K562 (cell line): ENCODE measurements at regions not wholly inside any gene's neighbourhood (a gene's known extent, or its start where the extent isn't known, plus 50 kb on each side); places are given as distances from the start of the nearest gene placed in this dataset.

Source experiments
- ATAC-seq: fragments of 200-7000 bp; cut with Tn5 transposase; 3 replicates; pipeline ENCODE4 v1.9.1; 2020; ENCODE audit warnings: moderate library complexity
- BruUV-seq: library from RNA; stranded (reverse); fragments of 400-500 nt; replicated peaks from 2 replicates; lab custom pipeline; 2021; lab: Mats Ljungman, UMichigan
- CTCF ChIA-PET: fragments of 300-600 bp; formaldehyde crosslinking; extraction: SDS; loops from one replicate; lab custom pipeline; 2021; ENCODE audit warnings: low intra/inter-chr PET ratio; lab: Yijun Ruan, JAX
- POLR2A ChIA-PET: fragments of 300-600, 350-650 bp; sonication (Branson Sonifier 250); formaldehyde crosslinking; extraction: SDS; loops from one replicate; lab custom pipeline; 2021; ENCODE audit warnings: antibody characterized with exemption, inconsistent platforms; lab: Yijun Ruan, JAX
- DNase-seq, 4 experiments: peaks; one replicate each; pipeline versions ENCODE4 v3.0.0 to v3.0.0-alpha.2; 2011 to 2018; ENCODE audit warnings: low spot score in 3 of 4, mixed read lengths in 3 of 4; ENCODE audit errors: extremely low read depth in 1 of 4
- FAIRE-seq: peaks from 2 replicates; lab custom pipeline; 2011; peaks lifted over from hg19 to GRCh38; lab: Jason Lieb, UNC
- H2AFZ ChIP-seq: 2 replicates; pipeline ENCODE4 v1.6.0; 2011; ENCODE audit warnings: low read depth, low read length, control low read depth, inconsistent platforms
- H3K27ac ChIP-seq: fragments of 200-600 bp; 3 replicates; pipeline ENCODE4 v1.8.0; 2011; ENCODE audit warnings: low read depth, mild to moderate bottlenecking, control low read depth, inconsistent platforms, low read length, moderate library complexity, mixed read lengths; ENCODE audit errors: extremely low read depth
- H3K27me3 ChIP-seq, 2 experiments: fragments of 300-600 bp in 1 of 2; 2 replicates in 1 of 2; 3 replicates in 1 of 2; pipeline versions ENCODE4 v1.6.0 to v1.8.0; 2011; ENCODE audit warnings: inconsistent platforms in 2 of 2, low read length in 2 of 2, mild to moderate bottlenecking in 1 of 2, mixed read lengths in 1 of 2, moderate library complexity in 1 of 2; ENCODE audit not compliant: control insufficient read depth in 2 of 2, insufficient read depth in 2 of 2
- H3K36me3 ChIP-seq: fragments of 300-600 bp; 3 replicates; pipeline ENCODE4 v1.8.0; 2011; ENCODE audit warnings: mild to moderate bottlenecking, low read length, inconsistent platforms; ENCODE audit not compliant: control insufficient read depth, insufficient read depth
- H3K4me1 ChIP-seq, 2 experiments: fragments of 200-600 bp in 1 of 2; replicated peaks in 1 of 2; 2 replicates in 1 of 2; 3 replicates in 1 of 2; pipeline versions ENCODE4 v1.5.1 to v1.8.0; 2011; ENCODE audit warnings: inconsistent platforms in 2 of 2, low read length in 2 of 2, mild to moderate bottlenecking in 1 of 2, mixed read lengths in 1 of 2, moderate library complexity in 1 of 2; ENCODE audit not compliant: control insufficient read depth in 2 of 2, insufficient read depth in 2 of 2
- H3K4me2 ChIP-seq: 2 replicates; pipeline ENCODE4 v1.6.1; 2011; ENCODE audit warnings: low read length, control low read depth, inconsistent platforms, mixed read lengths; ENCODE audit not compliant: insufficient read depth
- H3K4me3 ChIP-seq: fragments of 200-600 bp; sonication (generic), shearing (Covaris generic); 2 replicates; pipeline ENCODE4 v1.5.1; 2016; ENCODE audit warnings: control low read depth, inconsistent platforms
- H3K79me2 ChIP-seq: fragments of 200-600 bp; 3 replicates; pipeline ENCODE4 v1.8.0; 2011; ENCODE audit warnings: low read length, inconsistent platforms; ENCODE audit not compliant: control insufficient read depth, insufficient read depth
- H3K9ac ChIP-seq, 2 experiments: 2 replicates each; pipeline versions ENCODE4 v1.6.0 to v1.6.1; 2011; ENCODE audit warnings: low read depth in 2 of 2, low read length in 2 of 2, control low read depth in 1 of 2, inconsistent platforms in 1 of 2, mild to moderate bottlenecking in 1 of 2, mixed read lengths in 1 of 2; ENCODE audit not compliant: insufficient read depth in 1 of 2
- H3K9me1 ChIP-seq: one replicate; pipeline ENCODE4 v1.6.0; 2011; ENCODE audit warnings: inconsistent platforms, mild to moderate bottlenecking, low read length, moderate library complexity; ENCODE audit not compliant: control insufficient read depth, insufficient read depth
- H3K9me3 ChIP-seq: replicated peaks from 2 replicates; pipeline ENCODE4 v1.5.1; 2011; ENCODE audit warnings: low read depth, low read length, inconsistent platforms; ENCODE audit not compliant: control insufficient read depth, insufficient read depth
- H4K20me1 ChIP-seq: replicated peaks from 2 replicates; pipeline ENCODE4 v1.6.1; 2011; ENCODE audit warnings: low read length, inconsistent platforms, mixed read lengths; ENCODE audit not compliant: control insufficient read depth, insufficient read depth
- E2F1 ChIP-seq: sonication (generic); formaldehyde crosslinking; IDR thresholded peaks from 2 replicates; pipeline ENCODE4 v1.8.1; 2023; ENCODE audit warnings: mild to moderate bottlenecking, missing genetic modification reagents, moderate library complexity
- MIER1 ChIP-seq: fragments of 450-650 bp; IDR thresholded peaks from 2 replicates; pipeline ENCODE4 v1.6.1; 2016; ENCODE audit warnings: antibody characterized with exemption, mild to moderate bottlenecking, low read depth
- ZNF12 ChIP-seq: sonication (generic); formaldehyde crosslinking; IDR thresholded peaks from 2 replicates; pipeline ENCODE4 v1.4.0; 2020; ENCODE audit warnings: mild to moderate bottlenecking, missing genetic modification reagents
- ZNF263 ChIP-seq: sonication (generic); formaldehyde crosslinking; IDR thresholded peaks from 2 replicates; pipeline ENCODE4 v1.8.0; 2022; ENCODE audit warnings: mild to moderate bottlenecking, missing genetic modification reagents, borderline replicate concordance
- ZNF347 ChIP-seq: fragments of 450-650 bp; formaldehyde crosslinking; IDR thresholded peaks from 2 replicates; pipeline ENCODE4 v1.4.0; 2020; ENCODE audit warnings: low read depth, mild to moderate bottlenecking, moderate library complexity
- ZNF583 ChIP-seq: fragments of 250-450 bp; sonication (Bioruptor Pico); IDR thresholded peaks from 2 replicates; pipeline ENCODE4 v1.4.0; 2020
- WGBS: fragments of 100-300 bp; shearing (Covaris generic); methylation state at CpG from one replicate; pipeline ENCODE4 v1.1.6; 2016; ENCODE audit warnings: low coverage, mixed read lengths; ENCODE audit not compliant: insufficient coverage; ENCODE audit errors: missing lambda C conversion rate; 5-methylcytosine and 5-hydroxymethylcytosine counted together
- in situ Hi-C: fragments of 300-500 bp; cut with MboI; formaldehyde crosslinking; loops from 4 replicates; pipeline ENCODE4 v1.15.0; 2018; ENCODE audit warnings: inconsistent platforms, mixed read lengths
- intact Hi-C: fragments of 100-400 bp; cut with micrococcal nuclease; formaldehyde crosslinking; loops from 2 replicates; pipeline ENCODE4 v1.14.2; 2022
- TF ChIP-seq, protein P1 (sequence below), 2 experiments: fragments of 450-650 bp in 1 of 2; sonication (generic) in 1 of 2; formaldehyde crosslinking in 1 of 2; IDR thresholded peaks in 1 of 2; conservative IDR thresholded peaks in 1 of 2; 2 replicates each; pipeline versions ENCODE4 v1.6.1 to v1.8.1; 2016 to 2023; ENCODE audit warnings: mild to moderate bottlenecking in 2 of 2, moderate library complexity in 2 of 2, inconsistent platforms in 1 of 2, missing genetic modification reagents in 1 of 2

GRCh38 chr14:103195828-103196615 lies 72.8 kb downstream of the TNFAIP2 start:
- CTCF ChIA-PET, result no interaction called here
- H3K9me3 ChIP-seq, result 0 out of 2 replicates have a peak, but pooled peaks cover 2% of the 10 kb centered on the region
- in situ Hi-C loops (no loop called here), intact Hi-C loops (no loop called here)
- no peak overlapping the region for H3K4me3 ChIP-seq
- no peaks in the 10 kb centered on the region for H3K9me1 ChIP-seq
- no peaks in the 10 kb centered on the region for H3K36me3 ChIP-seq
- no peak overlapping the region for H3K27ac ChIP-seq
- POLR2A ChIA-PET, result no interaction called here
- WGBS, result 37% methylated on average over 18 of the region's 22 CpGs
- peaks cover 2 to 8% of the 10 kb centered on the region in 2 experiments; a peak in 3 of 5 replicates for H3K4me1 ChIP-seq
- DNase-seq (no peak), FAIRE-seq (no peak), ATAC-seq (no peak)
- no peaks in the 10 kb centered on the region for H3K27me3 ChIP-seq
- no peaks in the 10 kb centered on the region for H4K20me1 ChIP-seq
- peak overlapping the region; percentile 70 for H2AFZ ChIP-seq
- H3K4me2 ChIP-seq, result no peak overlapping the region
- no TSS peak for BruUV-seq
- no peak for TF ChIP-seq E2F1 (CRISPR knock-in tag)
- no peak for TF ChIP-seq ZNF347 (CRISPR knock-in tag)
- TF ChIP-seq, protein P1, sequence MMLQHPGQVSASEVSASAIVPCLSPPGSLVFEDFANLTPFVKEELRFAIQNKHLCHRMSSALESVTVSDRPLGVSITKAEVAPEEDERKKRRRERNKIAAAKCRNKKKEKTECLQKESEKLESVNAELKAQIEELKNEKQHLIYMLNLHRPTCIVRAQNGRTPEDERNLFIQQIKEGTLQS (IDR thresholded peaks at IDR 0.05), result peak; percentile 33; the same call in 1 of the 2 replicates
- TF ChIP-seq, protein P1 (CRISPR knock-in tag; conservative IDR thresholded peaks at IDR 0.05), result no peak
- no peak for TF ChIP-seq ZNF583 (CRISPR knock-in tag)
- TF ChIP-seq MIER1, result no peak
- TF ChIP-seq ZNF263 (CRISPR knock-in tag), result no peak
- TF ChIP-seq ZNF12 (CRISPR knock-in tag), result no peak
- no peak overlapping the region for H3K9ac ChIP-seq
- no peaks in the 10 kb centered on the region for H3K79me2 ChIP-seq
